NCI-H460 (cell line): ENCODE measurements at regions not wholly inside any gene's neighbourhood (a gene's known extent, or its start where the extent isn't known, plus 50 kb on each side); places are given as distances from the start of the nearest gene placed in this dataset.

ENCODE experiments used
- DNase-seq: peaks from one replicate; pipeline ENCODE4 v3.0.0-alpha.2; 2016; ENCODE audit warnings: low read depth; ENCODE audit errors: extremely low read depth

DNA sequence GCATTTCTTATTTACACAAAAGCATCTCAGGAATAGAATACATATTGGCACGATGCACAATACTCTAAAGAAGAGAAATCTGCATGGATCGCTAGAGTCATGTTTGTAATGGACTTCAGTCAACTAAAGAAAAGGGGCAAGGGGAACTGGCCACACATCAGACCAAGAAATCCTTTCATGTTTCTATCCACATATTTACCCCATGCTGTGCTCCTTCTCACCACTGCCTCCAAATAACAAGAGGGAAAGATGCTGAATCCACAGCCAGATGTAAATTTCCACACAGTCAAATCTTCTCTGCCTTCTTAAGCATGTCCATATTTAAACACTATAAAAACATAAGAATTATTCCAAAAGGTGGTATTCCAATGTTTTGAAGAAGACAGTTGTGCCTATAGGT lies 67.6 kb downstream of the COX18 start:
- no peak for DNase-seq

DNA sequence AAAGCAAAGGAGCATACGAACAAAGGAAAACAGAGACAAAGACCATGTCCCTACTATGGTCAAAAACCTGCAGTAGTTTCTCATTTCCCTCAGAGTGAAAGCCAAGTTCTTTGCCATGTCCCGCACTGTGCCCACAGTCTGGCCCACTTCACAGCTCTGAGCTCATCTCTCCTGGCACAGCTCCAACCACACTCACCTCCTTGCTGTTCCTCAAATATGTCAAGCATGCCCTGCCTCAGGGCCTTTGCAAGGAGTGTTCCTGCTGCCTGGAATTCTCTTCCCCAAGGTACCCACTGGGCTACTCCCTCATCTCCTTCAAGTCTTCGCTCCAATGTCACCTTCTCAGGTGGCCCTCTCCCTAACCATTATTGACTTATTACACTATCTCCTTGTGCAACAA lies 72.1 kb downstream of the COX18 start:
- no peak for DNase-seq

DNA sequence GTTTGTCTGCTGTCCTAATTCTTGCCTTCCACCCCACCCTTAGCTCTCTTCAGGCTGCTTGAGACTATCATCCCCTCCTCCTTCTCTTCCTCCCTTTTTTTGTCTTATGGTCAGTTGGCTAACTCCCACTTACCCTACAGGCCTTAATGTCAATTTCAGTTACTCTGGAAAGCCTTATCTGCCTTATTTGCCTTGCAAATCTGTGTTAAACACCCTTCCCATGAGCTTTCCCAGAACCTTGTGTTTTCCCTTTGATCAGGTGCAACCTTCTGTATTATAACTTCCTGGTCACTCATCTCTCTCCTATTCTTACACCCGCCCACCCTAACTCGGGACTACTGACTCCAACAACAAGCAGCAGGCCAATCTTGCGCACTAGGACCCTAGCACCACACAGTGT lies 74.8 kb downstream of the COX18 start:
- DNase-seq = no peak

DNA sequence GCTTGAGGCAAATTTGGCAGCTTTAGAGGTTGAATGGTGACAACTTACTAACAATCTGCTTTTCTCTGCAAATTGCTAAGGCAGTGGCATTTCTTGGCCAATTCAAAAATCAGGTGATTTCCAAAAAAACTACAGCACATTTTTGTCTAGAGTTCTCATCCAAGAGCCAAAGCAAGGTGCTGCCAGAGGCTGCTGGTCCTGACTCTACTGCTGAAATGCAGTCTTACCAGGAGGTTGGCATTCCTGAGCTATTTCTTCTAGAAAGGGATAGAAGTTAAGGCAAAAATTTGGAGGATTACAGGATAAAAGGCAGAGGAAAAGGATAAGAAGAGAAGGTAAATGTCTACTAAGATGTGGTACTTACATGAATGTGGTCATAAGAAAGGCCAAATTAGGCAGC lies 75.6 kb downstream of the COX18 start:
- no peak for DNase-seq

DNA sequence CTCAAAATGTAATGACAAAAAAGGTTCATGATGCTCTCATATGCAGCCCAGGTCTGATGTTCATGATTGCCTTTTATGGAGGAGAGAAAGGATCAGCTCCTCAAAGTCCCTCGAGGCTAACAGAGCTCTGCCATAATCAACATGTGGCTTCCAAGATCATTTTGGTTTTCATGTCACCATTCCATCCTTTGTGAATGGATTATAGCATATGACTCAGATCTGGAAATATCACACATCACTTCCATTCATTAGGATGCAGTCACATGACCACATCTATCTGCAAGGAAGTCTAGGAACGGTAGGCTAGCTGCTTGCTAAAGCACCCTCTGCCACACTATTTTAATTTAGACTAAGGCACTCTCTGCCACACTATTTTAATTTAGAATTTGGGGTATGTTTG lies 77.6 kb downstream of the COX18 start:
- DNase-seq = no peak

DNA sequence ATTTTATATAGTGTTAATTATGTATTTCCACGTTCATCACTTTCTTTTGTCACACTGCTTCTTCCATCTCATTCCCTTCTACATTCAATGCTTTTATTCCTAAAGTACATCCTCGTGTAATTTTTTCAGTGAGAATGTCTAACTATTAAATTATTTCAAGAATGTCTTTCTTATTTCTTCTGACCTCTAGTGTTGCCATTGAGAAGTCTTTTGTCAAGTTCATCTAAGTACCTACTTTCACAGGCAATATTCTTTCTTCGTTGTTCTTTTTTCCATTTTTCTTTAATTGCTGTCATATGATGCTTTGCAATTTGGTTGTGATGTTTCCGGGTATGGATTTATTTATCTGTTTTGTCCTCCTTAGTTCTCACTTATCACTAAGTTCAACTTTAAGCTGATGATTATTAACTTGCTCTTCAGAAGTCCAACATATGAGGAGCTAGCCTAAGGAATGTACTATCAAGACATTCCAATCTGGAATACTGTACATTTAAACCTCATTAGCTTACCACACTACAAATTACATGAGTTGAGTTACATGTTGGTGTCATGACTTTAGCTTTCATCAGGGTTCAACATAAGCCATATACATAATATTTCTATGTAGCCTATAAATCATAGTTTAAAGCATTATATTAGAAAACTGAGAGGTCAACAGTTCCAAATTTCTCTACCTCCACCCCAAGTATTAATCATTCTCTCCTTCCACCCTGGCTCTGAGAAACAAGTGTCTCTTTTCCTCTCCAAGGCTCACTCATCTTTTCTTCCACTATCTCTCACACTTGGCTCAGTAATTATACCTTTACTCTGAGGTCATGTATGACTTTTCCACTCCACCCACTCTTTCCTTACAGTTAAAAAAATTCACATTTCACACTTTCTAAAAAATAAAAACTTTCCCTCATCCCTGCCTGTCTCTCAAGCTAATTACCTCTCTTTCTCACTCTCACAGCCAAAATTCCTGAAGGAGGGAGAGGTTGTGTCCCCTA lies 81.5 kb downstream of the COX18 start:
- DNase-seq = no peak

DNA sequence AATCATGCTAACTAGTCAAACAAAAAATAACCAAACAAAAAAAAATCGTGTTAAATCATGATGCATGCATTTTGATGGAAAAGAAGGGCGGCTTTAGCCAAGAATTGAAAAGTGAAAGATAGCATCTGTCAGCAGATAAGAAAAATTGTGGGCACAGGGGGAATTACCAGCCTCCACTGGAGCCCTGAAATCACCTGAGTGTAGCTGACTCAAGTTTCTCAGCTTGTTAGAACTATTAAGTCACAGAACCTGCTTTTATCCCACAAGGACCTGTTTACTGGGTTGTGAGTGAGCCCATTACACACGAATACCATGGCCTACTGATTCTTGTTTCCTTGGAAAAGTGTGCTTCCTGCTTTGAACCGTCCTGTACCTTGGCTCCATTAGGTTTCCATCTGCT lies 85.2 kb downstream of the COX18 start:
- no peak for DNase-seq

DNA sequence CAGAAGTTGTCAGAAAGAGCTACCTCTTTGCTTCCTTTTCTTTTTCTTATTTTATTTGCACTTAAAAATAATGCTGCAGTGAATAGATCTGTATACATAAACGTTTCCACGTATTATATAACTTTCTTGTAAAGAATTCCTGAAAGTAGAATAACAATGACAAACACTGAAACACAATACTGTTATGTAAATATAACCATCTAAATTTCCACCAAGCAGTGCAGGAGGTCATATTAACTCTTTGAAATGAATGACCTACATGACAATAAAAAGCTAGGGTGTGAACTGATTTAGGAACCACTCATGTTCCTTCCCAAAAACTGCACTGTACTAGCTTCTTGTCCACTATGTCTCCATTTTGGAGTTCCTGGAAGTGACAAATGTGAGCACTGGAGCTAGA lies 85.8 kb downstream of the COX18 start:
- no peak for DNase-seq

DNA sequence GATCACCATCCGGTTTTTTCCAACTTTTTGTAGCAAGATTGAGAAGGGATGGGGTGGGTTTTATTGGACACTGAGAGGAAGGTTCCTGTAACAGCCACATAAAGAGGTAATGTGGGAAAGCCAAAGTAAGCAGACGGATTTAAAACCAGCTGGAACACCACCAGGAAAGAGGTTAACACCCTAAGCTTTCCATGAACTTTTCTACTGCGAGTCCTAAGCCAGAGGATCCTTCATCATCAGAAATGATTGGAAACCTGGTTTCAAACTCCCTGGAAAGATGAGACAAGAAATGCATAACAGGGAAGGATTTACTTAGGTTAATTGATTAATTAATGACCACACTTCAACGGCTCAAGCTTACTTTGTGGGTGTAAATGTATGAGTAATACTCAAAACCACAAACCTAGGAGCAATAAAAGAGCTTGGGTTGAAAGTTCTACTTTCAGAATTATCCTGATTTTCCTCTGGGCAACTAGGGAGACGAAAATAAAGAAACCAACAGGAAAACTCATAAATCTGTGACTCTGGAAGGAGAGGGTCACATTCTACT lies 91.5 kb downstream of the COX18 start:
- DNase-seq = no peak

DNA sequence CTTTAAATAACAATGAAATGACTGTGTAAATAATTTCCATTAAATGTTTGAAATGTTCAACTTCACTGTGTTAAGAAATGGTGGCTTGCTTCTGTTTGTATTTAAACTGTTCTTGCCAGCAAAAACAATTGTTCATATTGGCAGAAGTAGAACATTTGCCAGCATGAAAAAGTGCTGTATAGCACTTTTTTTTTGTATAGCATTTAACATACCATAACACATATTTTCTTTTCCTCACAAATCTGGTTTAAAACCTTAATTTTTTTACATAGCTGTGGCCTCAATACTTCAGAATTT lies 94.1 kb downstream of the COX18 start:
- no peak for DNase-seq

DNA sequence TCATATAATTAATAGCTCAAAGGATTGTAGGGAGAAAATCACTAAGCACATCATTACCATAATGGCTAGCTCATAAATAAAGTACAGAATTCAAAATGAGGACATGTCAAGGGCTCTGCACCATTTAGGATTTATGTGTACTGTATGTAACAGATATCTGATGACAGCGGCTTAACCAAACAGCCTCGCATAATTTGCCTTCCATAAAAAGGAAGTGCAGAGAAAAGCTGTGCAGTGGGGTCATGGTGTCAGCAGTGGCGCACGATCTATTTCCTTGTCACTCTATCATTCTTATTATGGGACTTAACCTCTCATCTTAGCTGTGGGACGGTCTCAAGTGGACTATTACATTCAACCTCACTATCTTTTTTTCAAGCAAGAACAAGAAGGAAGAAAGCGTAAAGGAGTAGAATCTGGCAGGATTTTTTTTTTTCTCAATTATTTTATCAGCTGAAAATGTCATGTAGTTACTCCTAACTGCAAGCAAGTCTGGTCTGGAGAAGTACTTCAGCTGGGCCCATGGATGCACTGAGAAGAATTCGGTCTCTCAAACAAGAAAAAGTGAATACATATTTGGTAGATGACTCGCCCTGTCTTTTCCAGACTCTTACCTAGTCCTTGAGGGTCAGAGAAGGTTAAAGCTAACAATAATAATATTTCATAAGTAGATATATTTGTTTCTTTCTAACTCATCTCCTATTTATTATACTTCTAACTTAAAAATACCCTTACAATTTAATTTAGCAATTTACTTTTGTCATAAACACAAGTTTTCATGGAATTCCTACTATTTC lies 94.6 kb downstream of the COX18 start:
- no peak for DNase-seq

DNA sequence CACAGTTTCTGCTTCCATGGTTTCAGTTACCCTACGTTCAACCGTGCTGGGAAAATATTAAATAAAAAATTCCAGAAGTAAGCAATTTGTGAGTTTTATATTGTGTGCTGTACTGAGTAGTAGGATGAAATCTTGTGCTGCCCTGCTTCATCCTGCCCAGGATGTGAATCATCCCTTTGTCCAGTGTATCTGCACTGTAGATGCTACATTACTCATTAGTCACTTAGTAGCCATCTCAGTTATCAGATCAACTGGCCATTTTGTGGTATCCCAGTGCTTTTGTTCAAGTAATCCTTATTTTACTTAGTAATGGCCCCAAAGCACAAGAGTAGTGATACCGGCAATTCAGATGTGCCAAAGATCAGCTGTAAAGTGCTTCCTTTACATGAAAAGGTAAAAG lies 97.9 kb downstream of the COX18 start:
- DNase-seq = no peak

DNA sequence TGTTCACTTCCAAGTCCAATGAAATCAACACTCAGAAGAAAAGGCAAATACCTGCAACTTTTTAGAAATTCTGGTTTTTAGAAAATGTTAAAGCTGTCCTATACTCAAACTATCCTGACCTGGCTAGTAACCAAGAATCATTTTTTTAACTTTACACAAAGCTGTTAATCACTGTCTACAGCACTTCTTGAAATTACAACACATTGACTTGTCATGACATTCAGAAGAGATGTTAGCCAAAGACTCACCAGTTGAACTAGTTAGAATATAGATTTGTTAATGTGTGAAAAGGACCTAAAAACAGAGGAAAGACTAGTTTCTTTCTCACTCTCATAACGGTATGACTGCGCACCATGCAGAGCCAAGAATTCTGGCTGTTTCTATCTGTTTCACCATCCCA lies 98.8 kb downstream of the COX18 start:
- DNase-seq = no peak

DNA sequence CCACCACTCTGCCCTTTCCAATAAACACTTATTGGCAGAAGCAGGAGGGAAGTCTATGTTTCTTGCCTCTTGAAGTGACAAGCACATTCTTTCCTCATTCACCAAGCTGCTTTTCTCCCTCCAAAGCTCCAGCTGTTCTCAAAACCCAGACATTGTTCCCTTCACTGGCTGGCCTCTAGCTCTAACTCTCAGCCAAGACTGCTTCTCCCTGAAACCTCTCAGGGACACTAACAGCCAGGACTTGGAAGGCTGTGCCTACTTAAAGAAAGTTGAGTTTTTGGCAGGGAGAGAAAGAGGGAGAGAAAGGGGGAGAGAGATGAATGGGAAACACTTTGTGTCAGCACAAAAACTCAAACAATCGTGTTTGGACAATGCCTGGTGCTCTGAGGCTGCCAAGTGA lies 99.5 kb downstream of the COX18 start:
- DNase-seq = no peak

DNA sequence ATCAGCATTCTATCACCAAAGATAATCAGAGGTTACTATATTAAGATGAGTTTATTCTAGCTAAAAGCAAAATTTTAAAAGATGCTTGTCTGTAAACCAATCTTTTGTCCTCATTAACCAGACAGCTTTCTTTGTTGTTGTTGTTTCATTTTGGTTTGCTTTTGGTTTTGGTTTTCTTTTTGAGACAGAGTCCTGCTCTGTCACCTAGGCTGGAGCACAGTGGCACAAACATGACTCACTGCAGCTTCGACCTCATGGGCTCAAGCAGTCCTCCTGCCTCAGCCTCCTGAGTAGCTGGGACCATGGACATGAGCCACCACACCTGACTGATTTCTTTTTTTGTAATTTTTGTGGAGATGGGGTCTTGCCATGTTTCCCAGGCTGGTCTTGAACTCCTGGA lies 102.9 kb downstream of the COX18 start:
- no peak for DNase-seq

DNA sequence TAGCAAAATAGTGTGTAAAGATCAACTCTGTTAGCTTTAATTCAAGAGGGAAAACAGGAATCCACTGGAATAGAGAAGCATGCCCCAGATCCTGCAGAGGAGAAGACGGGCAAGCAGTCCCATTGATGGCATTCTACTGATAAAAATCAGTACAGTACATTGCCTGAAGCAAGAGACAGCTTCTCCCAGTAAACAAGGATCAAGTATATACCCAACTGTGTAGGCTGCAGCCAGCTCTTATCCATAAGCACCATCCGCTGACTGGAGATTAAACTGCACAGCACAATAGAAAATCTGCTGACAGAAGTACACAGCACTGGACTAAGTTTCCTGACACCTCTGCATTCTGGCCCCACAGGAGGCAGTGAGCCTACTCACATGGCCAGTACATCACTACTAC lies 110.1 kb downstream of the COX18 start:
- no peak for DNase-seq

DNA sequence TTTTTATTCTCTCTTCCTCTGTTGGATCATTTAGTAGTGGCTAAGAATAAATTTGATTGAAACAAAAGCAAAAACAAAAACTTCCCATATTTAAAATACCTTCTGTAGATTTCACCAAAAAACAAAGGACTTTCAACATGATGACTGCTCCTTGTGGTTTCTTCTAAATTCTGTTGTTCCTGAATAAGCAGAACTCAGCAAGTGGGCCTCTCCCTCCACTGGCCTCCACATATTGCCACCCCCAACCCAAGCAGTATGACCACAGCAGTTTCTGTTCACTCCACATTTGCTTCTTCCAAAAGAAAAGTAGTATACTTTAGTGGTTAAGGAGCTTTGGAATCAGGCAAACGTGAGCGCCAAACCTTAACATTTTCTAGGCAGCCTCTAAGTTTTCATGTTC lies 114.7 kb downstream of the COX18 start:
- no peak for DNase-seq

DNA sequence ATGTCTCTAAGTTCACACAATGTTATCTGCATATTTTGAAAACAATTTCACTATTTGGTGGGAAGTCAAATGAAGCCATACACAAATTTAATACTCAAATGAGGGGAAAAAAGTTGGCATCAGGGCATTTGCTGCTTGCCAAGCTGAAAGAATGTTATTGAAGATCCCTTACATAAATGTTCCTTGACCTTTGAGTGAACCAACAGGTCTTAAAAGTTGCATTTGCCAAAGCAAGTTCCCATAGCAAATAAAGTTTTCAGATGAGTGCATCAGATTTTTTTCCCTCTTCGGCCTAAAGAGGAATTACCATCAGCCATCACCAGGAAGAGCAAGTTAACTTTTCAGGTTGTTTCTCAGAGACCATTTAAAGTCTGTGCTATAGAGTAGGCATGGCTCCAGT lies 115.9 kb downstream of the COX18 start:
- no peak for DNase-seq

DNA sequence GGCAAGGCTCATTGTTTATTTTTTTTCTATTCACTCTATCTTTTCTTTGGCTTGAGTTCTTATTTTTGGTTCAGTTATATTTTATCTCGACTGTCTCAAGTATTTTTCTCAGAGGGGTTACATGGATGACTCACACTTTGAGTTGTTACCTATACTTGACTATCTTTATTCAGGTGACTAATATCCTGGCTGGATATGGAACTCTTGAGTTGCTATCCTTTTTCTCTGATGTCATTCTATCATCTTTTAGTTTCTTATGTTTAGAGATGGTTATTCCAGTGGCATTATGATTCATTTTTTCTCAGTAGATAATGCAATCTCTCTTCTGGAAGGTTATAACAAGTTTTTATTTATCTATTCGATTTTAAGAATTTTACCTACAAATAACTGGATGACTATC lies 117.9 kb downstream of the COX18 start:
- no peak for DNase-seq

DNA sequence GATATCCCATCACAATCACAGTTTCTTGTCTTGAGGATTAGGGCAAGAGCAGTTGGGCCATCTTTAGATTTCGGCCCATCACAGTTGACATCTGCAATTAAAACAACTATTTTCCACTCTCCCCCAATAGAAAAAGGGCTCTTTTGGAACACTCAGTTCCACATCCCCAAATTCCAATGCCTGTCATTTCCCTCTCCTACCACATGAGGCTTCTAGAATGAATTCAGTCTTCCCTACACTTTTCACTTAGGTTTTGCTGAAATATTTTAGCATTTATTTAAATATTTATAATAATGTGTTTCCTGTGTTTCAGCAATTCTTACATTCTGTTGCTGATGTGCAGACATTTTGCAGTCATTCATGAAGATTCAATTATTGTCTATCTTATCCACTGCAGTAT lies 118.4 kb downstream of the COX18 start:
- no peak for DNase-seq

DNA sequence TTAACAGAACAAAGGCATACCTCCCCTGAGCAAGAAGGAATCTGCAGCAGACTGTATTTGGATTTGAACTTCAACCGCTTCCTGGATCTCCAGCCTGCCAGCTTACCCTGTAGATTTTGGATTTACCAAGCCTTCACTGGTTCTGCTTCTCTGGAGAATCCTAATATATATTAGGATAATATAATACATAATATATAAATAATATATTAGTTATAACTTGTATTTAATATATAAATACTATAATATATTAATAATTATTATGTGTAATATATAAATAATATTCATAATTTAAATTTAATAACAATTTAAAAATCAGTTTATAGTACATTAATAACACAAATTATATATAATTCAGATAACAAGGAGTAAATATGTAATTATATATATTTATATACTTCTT lies 121.4 kb downstream of the COX18 start:
- DNase-seq = no peak
